Endodermal cell (in vitro differentiated cells): ENCODE measurements at regions not wholly inside any gene's neighbourhood (a gene's known extent, or its start where the extent isn't known, plus 50 kb on each side); places are given as distances from the start of the nearest gene placed in this dataset.

Experiments
- DNase-seq: peaks from one replicate; pipeline ENCODE4 v3.0.0-alpha.2; 2017
- H3K27ac ChIP-seq: 2 replicates; pipeline ENCODE4 v1.5.1; 2013; ENCODE audit warnings: mild to moderate bottlenecking, low read depth, low read length, moderate library complexity
- H3K27me3 ChIP-seq: 2 replicates; pipeline ENCODE4 v1.6.1; 2013; ENCODE audit warnings: mild to moderate bottlenecking, low read length, moderate library complexity; ENCODE audit not compliant: insufficient read depth, control insufficient read depth, poor library complexity, severe bottlenecking
- H3K36me3 ChIP-seq: 2 replicates; pipeline ENCODE4 v1.7.0; 2013; ENCODE audit warnings: mild to moderate bottlenecking, low read length, moderate library complexity; ENCODE audit not compliant: control insufficient read depth, insufficient read depth
- H3K4me1 ChIP-seq: one replicate; pipeline ENCODE4 v1.7.0; 2013; ENCODE audit warnings: low read length; ENCODE audit not compliant: control insufficient read depth, insufficient read depth
- H3K4me3 ChIP-seq: 2 replicates; pipeline ENCODE4 v1.5.1; 2013; ENCODE audit warnings: mild to moderate bottlenecking, low read length, moderate library complexity
- H3K9ac ChIP-seq: 2 replicates; pipeline ENCODE4 v1.6.1; 2013; ENCODE audit warnings: mild to moderate bottlenecking, low read length, moderate library complexity; ENCODE audit not compliant: poor library complexity, severe bottlenecking; ENCODE audit errors: extremely low read depth
- H3K9me3 ChIP-seq: 2 replicates; pipeline ENCODE4 v1.6.1; 2013; ENCODE audit warnings: mild to moderate bottlenecking, low read length, moderate library complexity; ENCODE audit not compliant: control insufficient read depth
- H3K27ac Mint-ChIP-seq: 2 replicates; pipeline ENCODE4 v1.8.0; 2020; ENCODE audit warnings: mixed read lengths
- H3K27me3 Mint-ChIP-seq: 2 replicates; pipeline ENCODE4 v1.8.0; 2021; ENCODE audit warnings: mild to moderate bottlenecking, mixed read lengths; ENCODE audit not compliant: insufficient read depth
- H3K36me3 Mint-ChIP-seq: 2 replicates; pipeline ENCODE4 v1.8.0; 2020; ENCODE audit warnings: low read depth, mixed read lengths
- H3K4me1 Mint-ChIP-seq: 2 replicates; pipeline ENCODE4 v1.8.0; 2020; ENCODE audit warnings: mixed read lengths
- H3K4me3 Mint-ChIP-seq: 2 replicates; pipeline ENCODE4 v1.8.0; 2020; ENCODE audit warnings: mild to moderate bottlenecking, moderate library complexity, mixed read lengths
- H3K9me3 Mint-ChIP-seq: 2 replicates; pipeline ENCODE4 v1.8.0; 2020; ENCODE audit warnings: mild to moderate bottlenecking, mixed read lengths
- WGBS, 2 experiments: methylation state at CpG; one replicate each; pipeline versions ENCODE4 v1.1.5 to v1.1.7; 2013; ENCODE audit warnings: missing lambda C conversion rate in 2 of 2, mixed read lengths in 1 of 2; ENCODE audit not compliant: insufficient coverage in 1 of 2, insufficient read length in 1 of 2; 5-methylcytosine and 5-hydroxymethylcytosine counted together
- TF ChIP-seq, protein P1 (sequence below): fragments of 200-600 bp; sonication (generic); conservative IDR thresholded peaks from 2 replicates; pipeline ENCODE4 v1.5.0; 2021; ENCODE audit warnings: antibody characterized with exemption, mild to moderate bottlenecking

DNA sequence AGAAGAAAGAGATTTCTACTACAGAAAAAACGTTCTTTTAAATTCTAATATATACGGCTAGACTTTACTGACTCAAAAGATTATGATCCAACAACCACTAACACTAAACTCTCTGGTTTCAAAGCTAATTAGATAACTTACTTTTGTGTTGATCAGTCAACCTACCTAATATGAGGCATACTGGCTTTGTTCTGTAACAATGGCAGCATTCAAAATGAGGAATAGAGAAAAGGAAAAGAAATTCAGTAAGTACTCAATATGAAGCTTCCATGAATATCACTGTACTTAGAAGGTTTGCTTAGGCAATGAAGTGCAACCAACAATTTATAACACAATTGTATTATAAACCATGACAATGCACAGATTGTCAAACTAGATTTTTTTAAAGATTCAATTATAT lies 430.5 kb upstream of the PMFBP1 start:
- Mint-ChIP-seq H3K4me1 (peaks cover 2% of the 10 kb centered on the region), H3K36me3 (peaks cover 4% of the 10 kb centered on the region), H3K9me3 (peaks cover 2% of the 10 kb centered on the region), H3K4me3 (no peak overlapping the region), H3K27me3 (no peaks in the 10 kb centered on the region), H3K27ac (no peak overlapping the region)
- no peak overlapping the region for H3K27ac ChIP-seq
- H3K4me3 ChIP-seq = no peak overlapping the region
- DNase-seq = no peak
- no peaks in the 10 kb centered on the region for H3K9me3 ChIP-seq
- H3K4me1 ChIP-seq = no peaks in the 10 kb centered on the region
- TF ChIP-seq, protein P1, sequence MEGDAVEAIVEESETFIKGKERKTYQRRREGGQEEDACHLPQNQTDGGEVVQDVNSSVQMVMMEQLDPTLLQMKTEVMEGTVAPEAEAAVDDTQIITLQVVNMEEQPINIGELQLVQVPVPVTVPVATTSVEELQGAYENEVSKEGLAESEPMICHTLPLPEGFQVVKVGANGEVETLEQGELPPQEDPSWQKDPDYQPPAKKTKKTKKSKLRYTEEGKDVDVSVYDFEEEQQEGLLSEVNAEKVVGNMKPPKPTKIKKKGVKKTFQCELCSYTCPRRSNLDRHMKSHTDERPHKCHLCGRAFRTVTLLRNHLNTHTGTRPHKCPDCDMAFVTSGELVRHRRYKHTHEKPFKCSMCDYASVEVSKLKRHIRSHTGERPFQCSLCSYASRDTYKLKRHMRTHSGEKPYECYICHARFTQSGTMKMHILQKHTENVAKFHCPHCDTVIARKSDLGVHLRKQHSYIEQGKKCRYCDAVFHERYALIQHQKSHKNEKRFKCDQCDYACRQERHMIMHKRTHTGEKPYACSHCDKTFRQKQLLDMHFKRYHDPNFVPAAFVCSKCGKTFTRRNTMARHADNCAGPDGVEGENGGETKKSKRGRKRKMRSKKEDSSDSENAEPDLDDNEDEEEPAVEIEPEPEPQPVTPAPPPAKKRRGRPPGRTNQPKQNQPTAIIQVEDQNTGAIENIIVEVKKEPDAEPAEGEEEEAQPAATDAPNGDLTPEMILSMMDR = no peak
- H3K36me3 ChIP-seq = no peaks in the 10 kb centered on the region
- H3K27me3 ChIP-seq = no peaks in the 10 kb centered on the region
- WGBS, 2 experiments = 87 to 94% methylated on average over 2 of the region's 2 CpGs
- no peak overlapping the region for H3K9ac ChIP-seq

DNA sequence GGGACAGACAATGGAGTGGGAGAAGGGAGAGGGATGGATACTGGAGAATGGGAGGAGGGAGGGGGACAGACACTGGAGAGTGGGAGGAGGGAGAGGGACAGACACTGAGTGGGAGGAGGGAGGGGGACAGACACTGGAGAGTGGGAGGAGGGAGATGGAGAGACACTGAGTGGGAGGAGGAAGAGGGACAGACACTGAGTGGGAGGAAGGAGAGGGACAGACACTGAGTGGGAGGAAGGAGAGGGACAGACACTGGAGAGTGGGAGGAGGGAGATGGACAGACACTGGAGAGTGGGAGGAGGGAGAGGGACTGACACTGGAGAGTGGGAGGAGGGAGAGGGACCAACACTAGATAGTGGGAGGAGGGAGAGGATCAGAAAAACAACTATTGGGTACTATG lies 426.7 kb upstream of the PMFBP1 start:
- no peak overlapping the region for H3K9ac ChIP-seq
- no peaks in the 10 kb centered on the region for H3K27me3 Mint-ChIP-seq
- H3K4me3 ChIP-seq = no peak overlapping the region
- DNase-seq = no peak
- H3K9me3 Mint-ChIP-seq = peaks cover 2% of the 10 kb centered on the region
- no peak overlapping the region for H3K27ac Mint-ChIP-seq
- TF ChIP-seq, protein P1 = no peak
- no peaks in the 10 kb centered on the region for H3K9me3 ChIP-seq
- no peaks in the 10 kb centered on the region for H3K4me1 Mint-ChIP-seq
- H3K4me1 ChIP-seq = no peaks in the 10 kb centered on the region
- H3K36me3 ChIP-seq = no peaks in the 10 kb centered on the region
- peaks cover 12% of the 10 kb centered on the region for H3K36me3 Mint-ChIP-seq
- no peak overlapping the region for H3K4me3 Mint-ChIP-seq
- no peak overlapping the region for H3K27ac ChIP-seq
- H3K27me3 ChIP-seq = no peaks in the 10 kb centered on the region

DNA sequence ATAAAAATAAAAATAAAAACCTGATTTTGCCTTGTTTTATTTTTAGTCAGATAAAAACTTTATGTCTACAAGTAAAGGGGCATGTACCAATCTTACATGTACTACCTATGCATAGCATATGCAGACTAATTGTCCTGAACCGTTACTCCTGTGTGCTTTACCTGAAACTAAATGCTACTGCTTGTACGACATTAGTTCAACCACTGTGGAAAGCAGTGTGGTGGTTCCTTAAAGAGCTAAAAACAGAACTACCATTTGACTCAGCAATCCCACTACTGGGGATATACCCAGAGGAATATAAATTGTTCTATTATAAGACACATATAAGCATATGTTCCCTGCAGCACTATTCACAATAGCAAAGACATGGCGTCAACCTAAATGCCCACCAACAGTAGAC lies 426.0 kb upstream of the PMFBP1 start:
- no peak overlapping the region for H3K27ac Mint-ChIP-seq
- no peak overlapping the region for H3K27ac ChIP-seq
- H3K9me3 ChIP-seq = no peaks in the 10 kb centered on the region
- H3K4me1 Mint-ChIP-seq = no peaks in the 10 kb centered on the region
- no peak overlapping the region for H3K4me3 Mint-ChIP-seq
- DNase-seq = no peak
- TF ChIP-seq, protein P1 = no peak
- H3K4me3 ChIP-seq = no peak overlapping the region
- 80 to 96% methylated on average over 3 of the region's 3 CpGs for WGBS, 2 experiments
- peaks cover under 1% of the 10 kb centered on the region for H3K9me3 Mint-ChIP-seq
- H3K9ac ChIP-seq = no peak overlapping the region
- no peaks in the 10 kb centered on the region for H3K36me3 ChIP-seq
- peaks cover 9% of the 10 kb centered on the region for H3K36me3 Mint-ChIP-seq
- H3K27me3 ChIP-seq = no peaks in the 10 kb centered on the region
- H3K27me3 Mint-ChIP-seq = no peaks in the 10 kb centered on the region
- H3K4me1 ChIP-seq = no peaks in the 10 kb centered on the region
